ENCODE measurements at regions not wholly inside any gene's neighbourhood (a gene's known extent, or its start where the extent isn't known, plus 50 kb on each side); places are given as distances from the start of the nearest gene placed in this dataset.
A peak's percentile ranks its signal among the peaks of the same experiment; 100 is the strongest.
"Not testable (repeated sequence)": the region's sequence is repeated elsewhere in the genome, so short reads cannot be mapped to it uniquely, and the experiment has no call there.

GRCh38 chr3:30521156-30521715 is 85.2 kb upstream of the TGFBR2 start:
- no peak for DNase-seq (ENCODE audit: low spot score)

- DNase-seq (ENCODE audit: low spot score), result no peak
These were observed 83.9 kb upstream of the TGFBR2 start for GRCh38 chr3:30522476-30522875.

GRCh38 chr3:30523366-30523765 is 83.0 kb upstream of the TGFBR2 start:
- no peak for DNase-seq (ENCODE audit: low spot score)

DNA sequence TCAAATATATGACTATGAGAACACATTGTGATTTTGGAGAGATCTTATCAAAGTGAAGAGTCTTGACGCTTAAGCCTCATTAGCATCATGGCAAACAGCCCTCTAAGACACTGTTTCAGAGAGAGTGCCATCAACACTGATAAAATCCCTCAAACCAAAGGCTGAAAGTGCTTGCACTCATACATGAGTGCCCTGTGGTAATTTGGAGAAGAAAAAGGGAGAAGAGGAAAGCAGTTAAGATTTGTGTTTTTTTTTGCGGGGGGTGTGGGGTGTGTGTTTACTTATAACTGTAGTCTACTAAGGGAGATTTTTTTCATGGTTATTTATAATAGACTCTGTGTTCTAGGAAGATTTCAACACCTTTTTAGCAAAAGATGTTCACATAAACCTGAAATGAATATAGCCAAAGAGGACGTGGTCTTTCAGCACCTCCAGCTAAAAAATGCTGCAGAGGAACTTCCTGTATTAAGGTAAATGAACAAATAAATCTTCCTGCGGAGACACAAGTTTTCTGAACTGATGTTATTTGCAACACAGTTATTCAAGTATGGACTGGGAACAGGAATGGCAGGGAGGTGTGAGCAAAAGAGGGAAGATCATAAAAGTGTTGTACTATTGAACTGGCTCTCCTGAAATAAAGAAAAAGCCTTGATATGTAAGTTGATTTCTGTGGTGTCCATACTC is 81.9 kb upstream of the TGFBR2 start:
- no peak for DNase-seq (ENCODE audit: low spot score)

- no peak for DNase-seq (ENCODE audit: low spot score)
These were observed 80.4 kb upstream of the TGFBR2 start for GRCh38 chr3:30526031-30526430.

DNA sequence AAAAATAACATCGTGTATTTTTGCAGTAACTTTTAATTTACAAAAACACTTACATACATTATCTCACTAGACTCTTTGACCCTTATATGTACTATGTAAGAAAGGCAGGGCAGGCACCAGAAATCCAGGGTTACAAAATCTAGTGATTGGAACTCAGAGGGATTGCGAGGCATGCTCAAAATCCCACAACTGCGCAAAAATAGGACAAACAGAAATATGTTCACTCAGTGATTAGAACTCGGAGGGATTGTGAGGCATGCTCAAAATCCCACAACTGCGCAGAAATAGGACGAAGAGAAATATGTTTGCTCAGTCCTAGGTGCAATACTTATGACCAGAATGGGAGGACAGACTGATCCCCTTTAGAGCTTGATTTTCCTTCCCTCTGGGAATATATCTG is 79.2 kb upstream of the TGFBR2 start:
- no peak for DNase-seq (ENCODE audit: low spot score)

- no peak for DNase-seq (ENCODE audit: low spot score)
These were observed 78.7 kb upstream of the TGFBR2 start for GRCh38 chr3:30527720-30528119.

GRCh38 chr3:30530084-30530483 is 76.3 kb upstream of the TGFBR2 start:
- no peak for DNase-seq (ENCODE audit: low spot score)

DNA sequence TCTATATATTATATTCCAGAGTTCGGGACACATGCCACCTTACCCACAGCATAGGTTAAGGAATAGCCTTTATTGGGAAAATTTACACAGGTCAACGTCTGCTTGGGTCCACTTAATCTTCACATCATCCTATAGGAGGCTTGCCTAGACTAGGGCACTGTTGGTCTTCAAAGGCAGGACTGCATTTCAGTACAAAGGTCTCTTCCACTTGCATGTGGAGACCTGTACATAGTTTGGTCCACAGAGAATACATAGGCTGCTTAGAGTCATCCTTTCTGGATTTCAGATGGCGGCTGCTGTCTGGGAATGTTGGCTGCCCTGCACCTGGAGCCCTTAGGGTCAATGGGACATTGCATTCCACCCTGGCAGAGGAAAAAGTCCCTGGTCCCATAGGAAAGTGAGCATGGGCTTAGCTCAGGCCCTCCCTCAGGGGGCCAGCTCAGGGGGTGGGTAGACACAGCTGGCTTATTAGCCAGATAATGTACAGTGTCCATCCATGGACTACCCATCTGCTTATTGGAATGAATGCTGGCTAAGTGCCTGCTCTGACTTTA is 75.3 kb upstream of the TGFBR2 start:
- DNase-seq (ENCODE audit: low spot score), result no peak

GRCh38 chr3:30535525-30535924 is 70.9 kb upstream of the TGFBR2 start:
- DNase-seq (ENCODE audit: low spot score), result no peak

GRCh38 chr3:30538791-30539190 is 67.6 kb upstream of the TGFBR2 start:
- no peak for DNase-seq (ENCODE audit: low spot score)

DNA sequence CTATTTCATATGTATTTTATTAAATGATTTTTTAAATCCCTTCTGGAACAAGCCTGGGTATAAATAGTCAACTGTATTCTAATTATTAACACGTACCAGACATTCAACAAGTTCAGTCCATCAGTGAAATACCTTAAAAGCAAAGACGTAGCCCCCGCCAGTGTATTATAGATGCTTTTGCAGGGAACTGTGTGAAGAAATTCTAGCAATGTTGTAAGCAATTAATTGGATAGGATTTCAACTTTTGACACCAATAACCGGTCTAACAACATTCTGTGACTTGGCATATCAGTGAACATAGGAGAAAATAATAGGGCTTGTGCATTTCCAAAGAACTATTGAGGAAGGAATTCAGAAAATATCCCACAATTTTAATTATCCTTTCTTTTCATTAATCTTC is 67.2 kb upstream of the TGFBR2 start:
- no peak for DNase-seq (ENCODE audit: low spot score)

- no peak for DNase-seq (ENCODE audit: low spot score)
These were observed 66.6 kb upstream of the TGFBR2 start for GRCh38 chr3:30539772-30540171.

DNA sequence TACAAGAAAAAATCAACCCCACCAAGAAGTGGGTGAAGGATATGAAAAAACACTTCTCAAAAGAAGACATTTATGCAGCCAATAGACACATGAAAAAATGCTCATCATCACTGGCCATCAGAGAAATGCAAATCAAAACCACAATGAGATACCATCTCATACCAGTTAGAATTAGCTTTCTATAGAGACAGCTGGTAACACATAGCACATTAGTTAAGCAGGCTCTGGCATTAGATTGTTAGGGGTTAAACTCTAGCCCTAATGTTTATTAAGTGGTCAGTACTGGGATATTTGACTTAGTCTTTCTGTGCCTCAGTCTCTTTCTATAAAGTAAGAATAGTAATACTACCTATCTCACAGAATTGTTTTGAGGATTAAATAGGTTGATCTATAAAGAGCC is 65.2 kb upstream of the TGFBR2 start:
- DNase-seq (ENCODE audit: low spot score), result not testable (repeated sequence)

GRCh38 chr3:30542897-30543296 is 63.5 kb upstream of the TGFBR2 start:
- no peak for DNase-seq (ENCODE audit: low spot score)

DNA sequence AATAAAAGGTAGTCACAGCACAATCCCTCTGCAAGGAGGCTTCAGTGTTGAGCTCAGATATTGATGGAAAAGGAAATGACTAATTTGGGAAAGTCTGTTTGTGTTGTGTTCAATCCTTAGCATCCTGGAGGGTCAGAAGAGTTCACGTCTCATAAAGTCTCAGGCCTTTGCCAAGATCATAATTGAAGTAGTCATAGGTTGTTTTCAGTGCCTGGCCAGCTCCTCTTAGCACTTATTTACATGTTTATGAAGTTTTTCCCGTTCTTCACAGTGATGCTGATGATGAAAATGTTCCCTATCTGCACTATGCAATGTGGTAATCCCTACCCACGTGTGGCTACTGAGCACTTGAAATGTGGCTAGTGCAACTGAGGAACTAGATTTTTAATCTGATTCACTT is 61.6 kb upstream of the TGFBR2 start:
- no peak for DNase-seq (ENCODE audit: low spot score)

DNA sequence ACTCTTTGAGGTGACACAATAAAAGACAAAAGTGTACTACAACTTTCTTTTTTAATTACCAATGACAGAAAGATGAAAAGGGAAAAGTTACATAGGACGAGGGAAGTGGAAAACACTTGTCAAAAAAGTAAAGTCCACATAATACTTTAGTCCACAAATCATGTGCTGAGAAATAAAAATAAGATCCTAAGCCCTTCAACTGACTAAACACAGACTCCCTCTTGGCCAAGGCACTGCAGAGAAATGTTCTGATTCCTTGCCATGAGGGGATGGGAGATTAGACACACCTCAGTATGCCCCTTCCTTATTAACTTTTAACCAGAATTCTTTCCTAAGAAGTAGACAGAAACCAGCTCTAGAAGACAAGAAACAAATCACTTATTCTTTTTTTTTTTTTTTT is 59.5 kb upstream of the TGFBR2 start:
- DNase-seq (ENCODE audit: low spot score), result no peak

DNA sequence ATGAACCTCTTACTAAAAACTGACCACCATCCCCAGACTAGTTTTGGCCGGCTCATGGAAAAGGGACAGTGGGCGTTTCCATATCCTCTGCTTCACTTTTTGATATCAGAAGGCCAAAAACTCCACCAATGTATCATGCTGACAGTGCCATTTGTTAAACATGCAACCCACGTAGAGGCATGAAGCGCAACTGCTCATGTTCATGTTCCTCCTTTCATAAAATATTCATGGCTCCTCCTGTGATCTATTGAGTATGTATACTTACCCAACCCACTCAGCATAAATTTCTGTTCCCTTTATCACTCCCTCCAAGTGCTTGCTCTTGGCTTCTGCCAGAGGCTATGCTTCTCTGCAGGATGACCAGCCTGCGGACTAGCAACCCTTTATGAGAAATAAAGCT is 58.7 kb upstream of the TGFBR2 start:
- no peak for DNase-seq (ENCODE audit: low spot score)

- peak; percentile 17 for DNase-seq (ENCODE audit: low spot score)
These were observed 57.8 kb upstream of the TGFBR2 start for GRCh38 chr3:30548600-30548999.

GRCh38 chr3:30549600-30549999 is 56.8 kb upstream of the TGFBR2 start:
- no peak for DNase-seq (ENCODE audit: low spot score)

DNA sequence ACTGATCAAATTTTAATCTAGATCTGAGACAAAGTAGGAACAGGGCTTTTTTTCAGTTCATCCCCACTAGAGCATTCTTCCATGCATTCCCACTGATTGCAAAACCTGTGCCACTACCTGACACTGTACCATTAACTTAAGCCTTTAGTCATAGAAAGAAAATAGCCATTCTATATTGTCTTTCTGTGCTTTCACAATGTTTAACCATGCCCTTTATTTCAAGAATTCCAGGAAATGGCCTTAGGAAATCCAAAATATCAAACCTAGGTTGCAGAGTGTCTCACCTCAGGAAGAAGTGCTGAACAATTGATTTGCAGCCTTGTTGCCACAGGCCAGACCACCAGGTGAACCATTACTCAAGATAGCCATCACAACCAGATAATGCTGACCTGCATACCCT is 56.2 kb upstream of the TGFBR2 start:
- no peak for DNase-seq (ENCODE audit: low spot score)

GRCh38 chr3:30551266-30551665 is 55.1 kb upstream of the TGFBR2 start:
- DNase-seq (ENCODE audit: low spot score), result no peak

DNA sequence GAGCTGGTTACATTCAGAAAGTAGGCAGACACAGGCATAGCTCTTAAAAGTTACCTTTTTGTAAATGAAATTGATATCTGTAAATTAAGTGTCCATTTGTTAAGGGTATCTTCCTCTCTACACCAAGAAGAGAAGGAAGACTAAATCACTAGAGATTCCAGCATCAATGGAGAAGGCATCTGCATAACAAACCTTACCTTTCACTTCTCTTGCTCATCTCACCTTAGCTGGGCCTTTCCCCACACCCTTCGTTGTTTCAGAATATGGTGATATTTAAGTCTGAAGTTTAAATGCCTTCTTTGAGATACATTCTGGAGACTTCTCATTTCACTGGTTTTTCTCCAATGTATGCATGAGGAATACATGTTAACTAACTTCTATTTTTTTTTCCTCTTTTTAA is 54.5 kb upstream of the TGFBR2 start:
- DNase-seq (ENCODE audit: low spot score), result no peak
